ENCODE measurements at regions not wholly inside any gene's neighbourhood (a gene's known extent, or its start where the extent isn't known, plus 50 kb on each side); places are given as distances from the start of the nearest gene placed in this dataset.

GRCh38 chr18:55688030-55688429, 100.0 kb upstream of the TCF4 start:
- no peaks in the 10 kb centered on the region for H4K20me1 ChIP-seq (ENCODE audit: low read depth)
- H3K27me3 ChIP-seq = no peaks in the 10 kb centered on the region
- H3K9me3 Mint-ChIP-seq = no peaks in the 10 kb centered on the region
- no peaks in the 10 kb centered on the region for H3K36me3 ChIP-seq
- H3K36me3 Mint-ChIP-seq = no peaks in the 10 kb centered on the region
- peaks cover 4% of the 10 kb centered on the region for H3K27me3 Mint-ChIP-seq (ENCODE audit: insufficient read depth, low read depth)
- H3K9me3 ChIP-seq (ENCODE audit: low read depth) = no peaks in the 10 kb centered on the region
- H3K4me1 ChIP-seq = no peaks in the 10 kb centered on the region
- no peak overlapping the region for H3K4me3 Mint-ChIP-seq
- TF ChIP-seq EZH2 (IDR thresholded peaks at IDR 0.05) (no peak), CTCF (IDR thresholded peaks at IDR 0.05) (no peak), EZH2phosphoT487 (IDR thresholded peaks at IDR 0.05) (no peak)
- H3K9ac ChIP-seq = no peak overlapping the region
- H3K4me3 ChIP-seq = no peak overlapping the region
- no peaks in the 10 kb centered on the region for H3F3A ChIP-seq (ENCODE audit: low read depth)
- H3K79me2 ChIP-seq (ENCODE audit: low read depth) = no peaks in the 10 kb centered on the region
- no peaks in the 10 kb centered on the region for H3K4me1 Mint-ChIP-seq
- DNase-seq (ENCODE audit: low spot score) = no peak
- no peak overlapping the region for H3K4me2 ChIP-seq
- no peak overlapping the region for H3K27ac Mint-ChIP-seq
- no peak overlapping the region for H3K27ac ChIP-seq
- H2AFZ ChIP-seq (replicated peaks) = no peak overlapping the region

GRCh38 chr18:55687106-55687505, 99.1 kb upstream of the TCF4 start:
- H3K4me3 Mint-ChIP-seq = no peak overlapping the region
- H2AFZ ChIP-seq (replicated peaks) = no peak overlapping the region

GRCh38 chr18:55685638-55686037, 97.6 kb upstream of the TCF4 start:
- H2AFZ ChIP-seq (replicated peaks) = no peak overlapping the region
- no peak for TF ChIP-seq CTCF (IDR thresholded peaks at IDR 0.05)
- no peak for TF ChIP-seq EZH2phosphoT487 (IDR thresholded peaks at IDR 0.05)
- TF ChIP-seq EZH2 (IDR thresholded peaks at IDR 0.05) = no peak
- no peak for DNase-seq (ENCODE audit: low spot score)
- no peaks in the 10 kb centered on the region for H3K4me1 ChIP-seq
- H3K27ac ChIP-seq = no peak overlapping the region
- H4K20me1 ChIP-seq (ENCODE audit: low read depth) = no peaks in the 10 kb centered on the region
- Mint-ChIP-seq H3K27ac (no peak overlapping the region), H3K4me3 (no peak overlapping the region), H3K36me3 (no peaks in the 10 kb centered on the region), H3K9me3 (no peaks in the 10 kb centered on the region), H3K27me3 (ENCODE audit: insufficient read depth, low read depth) (peaks cover 4% of the 10 kb centered on the region), H3K4me1 (no peaks in the 10 kb centered on the region)
- no peaks in the 10 kb centered on the region for H3K9me3 ChIP-seq (ENCODE audit: low read depth)
- H3K4me3 ChIP-seq = no peak overlapping the region
- no peak overlapping the region for H3K9ac ChIP-seq
- H3F3A ChIP-seq (ENCODE audit: low read depth) = no peaks in the 10 kb centered on the region
- H3K36me3 ChIP-seq = no peaks in the 10 kb centered on the region
- H3K4me2 ChIP-seq = no peak overlapping the region
- no peaks in the 10 kb centered on the region for H3K79me2 ChIP-seq (ENCODE audit: low read depth)
- H3K27me3 ChIP-seq = no peaks in the 10 kb centered on the region

More at GRCh38 chr18:55687106-55687505, 99.1 kb upstream of the TCF4 start:
- Mint-ChIP-seq H3K36me3 (no peaks in the 10 kb centered on the region), H3K9me3 (no peaks in the 10 kb centered on the region), H3K4me1 (no peaks in the 10 kb centered on the region), H3K27me3 (ENCODE audit: insufficient read depth, low read depth) (peaks cover 4% of the 10 kb centered on the region), H3K27ac (no peak overlapping the region)
- Histone ChIP-seq H3F3A (ENCODE audit: low read depth) (no peaks in the 10 kb centered on the region), H3K4me3 (no peak overlapping the region), H3K9me3 (ENCODE audit: low read depth) (no peaks in the 10 kb centered on the region), H4K20me1 (ENCODE audit: low read depth) (no peaks in the 10 kb centered on the region), H3K4me1 (no peaks in the 10 kb centered on the region), H3K4me2 (no peak overlapping the region), H3K27me3 (no peaks in the 10 kb centered on the region), H3K36me3 (no peaks in the 10 kb centered on the region), H3K79me2 (ENCODE audit: low read depth) (no peaks in the 10 kb centered on the region), H3K27ac (no peak overlapping the region), H3K9ac (no peak overlapping the region)
- DNase-seq (ENCODE audit: low spot score) = no peak
- no peak for TF ChIP-seq CTCF (IDR thresholded peaks at IDR 0.05)
- no peak for TF ChIP-seq EZH2phosphoT487 (IDR thresholded peaks at IDR 0.05)
- TF ChIP-seq EZH2 (IDR thresholded peaks at IDR 0.05) = no peak
